ENCODE measurements at regions not wholly inside any gene's neighbourhood (a gene's known extent, or its start where the extent isn't known, plus 50 kb on each side); places are given as distances from the start of the nearest gene placed in this dataset.

GRCh38 chr13:70386919-70387318 is 278.7 kb upstream of the KLHL1 start:
- TF ChIP-seq, protein P1, sequence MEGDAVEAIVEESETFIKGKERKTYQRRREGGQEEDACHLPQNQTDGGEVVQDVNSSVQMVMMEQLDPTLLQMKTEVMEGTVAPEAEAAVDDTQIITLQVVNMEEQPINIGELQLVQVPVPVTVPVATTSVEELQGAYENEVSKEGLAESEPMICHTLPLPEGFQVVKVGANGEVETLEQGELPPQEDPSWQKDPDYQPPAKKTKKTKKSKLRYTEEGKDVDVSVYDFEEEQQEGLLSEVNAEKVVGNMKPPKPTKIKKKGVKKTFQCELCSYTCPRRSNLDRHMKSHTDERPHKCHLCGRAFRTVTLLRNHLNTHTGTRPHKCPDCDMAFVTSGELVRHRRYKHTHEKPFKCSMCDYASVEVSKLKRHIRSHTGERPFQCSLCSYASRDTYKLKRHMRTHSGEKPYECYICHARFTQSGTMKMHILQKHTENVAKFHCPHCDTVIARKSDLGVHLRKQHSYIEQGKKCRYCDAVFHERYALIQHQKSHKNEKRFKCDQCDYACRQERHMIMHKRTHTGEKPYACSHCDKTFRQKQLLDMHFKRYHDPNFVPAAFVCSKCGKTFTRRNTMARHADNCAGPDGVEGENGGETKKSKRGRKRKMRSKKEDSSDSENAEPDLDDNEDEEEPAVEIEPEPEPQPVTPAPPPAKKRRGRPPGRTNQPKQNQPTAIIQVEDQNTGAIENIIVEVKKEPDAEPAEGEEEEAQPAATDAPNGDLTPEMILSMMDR (IDR thresholded peaks at IDR 0.05), result no peak
- TF ChIP-seq POLR2AphosphoS5 (IDR thresholded peaks at IDR 0.05; ENCODE audit: insufficient read depth in 1 of 2, low read depth in 1 of 2), result no peak
